Keratinocyte (primary cell): ENCODE measurements at regions not wholly inside any gene's neighbourhood (a gene's known extent, or its start where the extent isn't known, plus 50 kb on each side); places are given as distances from the start of the nearest gene placed in this dataset.
"Not testable (repeated sequence)": the region's sequence is repeated elsewhere in the genome, so short reads cannot be mapped to it uniquely, and the experiment has no call there.

ENCODE experiments used
- CTCF ChIP-seq, 3 experiments: IDR thresholded peaks in 1 of 3; conservative IDR thresholded peaks in 1 of 3; optimal IDR thresholded peaks in 1 of 3; 2 replicates in 2 of 3; 3 replicates in 1 of 3; pipeline versions ENCODE3 to v1.5.1; 2011; ENCODE audit warnings: low read length in 3 of 3, mild to moderate bottlenecking in 3 of 3, moderate library complexity in 2 of 3, control low read depth in 1 of 3, inconsistent platforms in 1 of 3; ENCODE audit not compliant: insufficient read depth in 2 of 3; ENCODE audit errors: extremely low read depth in 1 of 3
- EZH2 ChIP-seq: IDR thresholded peaks from one replicate; pipeline ENCODE4 v1.6.1; 2012; ENCODE audit warnings: inconsistent platforms, mild to moderate bottlenecking, low read length, moderate library complexity

DNA sequence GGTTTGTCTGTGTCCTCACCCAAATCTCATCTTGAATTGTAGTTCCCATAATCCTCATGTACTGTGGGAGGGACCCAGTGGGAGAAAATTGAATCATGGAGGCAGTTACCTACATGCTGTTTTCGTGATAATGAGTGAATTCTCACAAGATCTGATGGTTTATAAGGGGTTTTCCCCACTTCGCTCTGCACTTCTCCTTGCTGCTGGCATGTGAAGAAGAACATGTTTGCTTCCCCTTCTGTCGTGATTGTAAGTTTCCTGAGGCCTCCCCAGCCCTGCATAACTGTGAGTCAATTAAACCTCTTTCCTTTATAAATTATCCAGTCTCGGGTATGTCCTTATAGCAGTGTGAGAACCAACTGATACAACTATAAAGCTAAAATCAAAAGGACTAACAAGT, 60.2 kb upstream of the RPL38 start:
- not testable (repeated sequence) for TF ChIP-seq EZH2; CTCF (optimal IDR thresholded peaks at IDR 0.05 in 1 of 3, IDR thresholded peaks at IDR 0.05 in 1 of 3, conservative IDR thresholded peaks at IDR 0.05 in 1 of 3; ENCODE audit: extremely low read depth in 1 of 3, insufficient read depth in 2 of 3, low read length in 3 of 3)
